WTC11 (cell line): ENCODE measurements at regions not wholly inside any gene's neighbourhood (a gene's known extent, or its start where the extent isn't known, plus 50 kb on each side); places are given as distances from the start of the nearest gene placed in this dataset.

Source experiments
- ATAC-seq: fragments of 200-7000 bp; cut with Tn5 transposase; 2 replicates; pipeline ENCODE4 v1.10.0; 2021; ENCODE audit warnings: mild to moderate bottlenecking, moderate library complexity
- CTCF ChIA-PET: fragments of 300-600 bp; sonication (Branson Sonifier 250); formaldehyde crosslinking; loops from one replicate; lab custom pipeline; 2021; ENCODE audit warnings: antibody characterized with exemption; lab: Charles Lee
- POLR2A ChIA-PET: fragments of 350-600 bp; sonication (Branson Sonifier 250); formaldehyde crosslinking; loops from one replicate; lab custom pipeline; 2021; ENCODE audit warnings: antibody characterized with exemption; lab: Charles Lee
- DNase-seq: peaks from one replicate; pipeline ENCODE4 v3.0.0; 2021; ENCODE audit warnings: low spot score
- H3K27ac Mint-ChIP-seq: 2 replicates; pipeline ENCODE4 v1.8.0; 2021; ENCODE audit warnings: mixed read lengths
- H3K27me3 Mint-ChIP-seq: 2 replicates; pipeline ENCODE4 v1.8.0; 2021; ENCODE audit warnings: low read depth, mild to moderate bottlenecking, moderate library complexity, mixed read lengths
- H3K36me3 Mint-ChIP-seq: 2 replicates; pipeline ENCODE4 v1.8.0; 2021; ENCODE audit warnings: mixed read lengths
- H3K4me1 Mint-ChIP-seq: 2 replicates; pipeline ENCODE4 v1.8.0; 2022; ENCODE audit warnings: mixed read lengths
- H3K4me3 Mint-ChIP-seq: 2 replicates; pipeline ENCODE4 v1.8.0; 2021; ENCODE audit warnings: mild to moderate bottlenecking, moderate library complexity, mixed read lengths
- H3K9me3 Mint-ChIP-seq: 2 replicates; pipeline ENCODE4 v1.8.0; 2021; ENCODE audit warnings: mixed read lengths
- AR ChIP-seq: fragments of 250-450 bp; sonication (Bioruptor Pico); IDR thresholded peaks from 2 replicates; pipeline ENCODE4 v1.9.0; 2021; ENCODE audit warnings: mild to moderate bottlenecking
- E2F1 ChIP-seq: sonication (generic); formaldehyde crosslinking; IDR thresholded peaks from 2 replicates; pipeline ENCODE4 v1.8.0; 2022; ENCODE audit warnings: mild to moderate bottlenecking, missing genetic modification reagents
- E2F4 ChIP-seq: sonication (generic); formaldehyde crosslinking; IDR thresholded peaks from 2 replicates; pipeline ENCODE4 v1.8.1; 2022; ENCODE audit warnings: low read depth, mild to moderate bottlenecking, moderate library complexity, missing genetic modification reagents, borderline replicate concordance
- EMX1 ChIP-seq: fragments of 250-450 bp; sonication (Bioruptor Pico); IDR thresholded peaks from 2 replicates; pipeline ENCODE4 v1.8.0; 2021; ENCODE audit warnings: mild to moderate bottlenecking
- ETV6 ChIP-seq: sonication (generic); formaldehyde crosslinking; IDR thresholded peaks from 2 replicates; pipeline ENCODE4 v1.8.1; 2022; ENCODE audit warnings: mild to moderate bottlenecking, missing genetic modification reagents
- GABPB1 ChIP-seq: sonication (generic); formaldehyde crosslinking; IDR thresholded peaks from 2 replicates; pipeline ENCODE4 v1.8.1; 2023; ENCODE audit warnings: mild to moderate bottlenecking, missing genetic modification reagents
- RELA ChIP-seq: sonication (generic); formaldehyde crosslinking; IDR thresholded peaks from 2 replicates; pipeline ENCODE4 v1.8.1; 2022; ENCODE audit warnings: missing genetic modification reagents, mild to moderate bottlenecking, borderline replicate concordance
- STAT6 ChIP-seq: sonication (generic); formaldehyde crosslinking; conservative IDR thresholded peaks from 2 replicates; pipeline ENCODE4 v1.8.1; 2023; ENCODE audit warnings: mild to moderate bottlenecking, low read depth, missing genetic modification reagents, moderate library complexity
- ZBTB21 ChIP-seq: sonication (generic); formaldehyde crosslinking; IDR thresholded peaks from 2 replicates; pipeline ENCODE4 v1.8.1; 2023; ENCODE audit warnings: mild to moderate bottlenecking, missing genetic modification reagents, borderline replicate concordance
- ZBTB43 ChIP-seq: sonication (generic); formaldehyde crosslinking; IDR thresholded peaks from 2 replicates; pipeline ENCODE4 v1.8.1; 2023; ENCODE audit warnings: mild to moderate bottlenecking, missing genetic modification reagents
- ZNF138 ChIP-seq: sonication (generic); formaldehyde crosslinking; conservative IDR thresholded peaks from 2 replicates; pipeline ENCODE4 v1.8.1; 2022; ENCODE audit warnings: mild to moderate bottlenecking, moderate library complexity, missing genetic modification reagents
- ZNF396 ChIP-seq: fragments of 250-450 bp; sonication (Bioruptor Pico); IDR thresholded peaks from 2 replicates; pipeline ENCODE4 v1.8.0; 2021; ENCODE audit warnings: mild to moderate bottlenecking, moderate library complexity, borderline replicate concordance

GRCh38 chr2:138132108-138132507 is 167.8 kb downstream of the HNMT start (continued):
- TF ChIP-seq ETV6 (CRISPR knock-in tag), result no peak

- no peaks in the 10 kb centered on the region for H3K27me3 Mint-ChIP-seq
- no peak for DNase-seq
- TF ChIP-seq GABPB1 (CRISPR knock-in tag) (peak; percentile 95), AR (CRISPR knock-in tag) (no peak)
- H3K4me1 Mint-ChIP-seq, result peaks cover 32% of the 10 kb centered on the region
- ChIA-PET POLR2A (no interaction called here), CTCF (no interaction called here)
- no peaks in the 10 kb centered on the region for H3K36me3 Mint-ChIP-seq
- ATAC-seq, result no peak
- no peak overlapping the region for H3K4me3 Mint-ChIP-seq
- peak overlapping the region; percentile 22; the same call in 1 of the 2 replicates for H3K27ac Mint-ChIP-seq
- H3K9me3 Mint-ChIP-seq, result no peaks in the 10 kb centered on the region
Observed at GRCh38 chr2:138137949-138138348, 173.7 kb downstream of the HNMT start.

- no peaks in the 10 kb centered on the region for H3K9me3 Mint-ChIP-seq
- no peaks in the 10 kb centered on the region for H3K27me3 Mint-ChIP-seq
- no peaks in the 10 kb centered on the region for H3K36me3 Mint-ChIP-seq
- ChIA-PET POLR2A (no interaction called here), CTCF (no interaction called here)
- no peak for ATAC-seq
- TF ChIP-seq ZBTB43 (no peak), ZNF396 (no peak)
- DNase-seq, result no peak
- H3K4me3 Mint-ChIP-seq, result no peak overlapping the region
- no peak overlapping the region for H3K27ac Mint-ChIP-seq
- H3K4me1 Mint-ChIP-seq, result no peaks in the 10 kb centered on the region
Observed at GRCh38 chr2:138147796-138148195, 183.5 kb downstream of the HNMT start.

GRCh38 chr2:138155304-138155703 is 191.0 kb downstream of the HNMT start:
- ChIA-PET POLR2A (no interaction called here), CTCF (no interaction called here)
- ATAC-seq, result no peak
- Mint-ChIP-seq H3K36me3 (no peaks in the 10 kb centered on the region), H3K4me1 (peaks cover 9% of the 10 kb centered on the region), H3K27ac (no peak overlapping the region), H3K27me3 (no peaks in the 10 kb centered on the region), H3K9me3 (no peaks in the 10 kb centered on the region), H3K4me3 (no peak overlapping the region)
- DNase-seq, result no peak
- TF ChIP-seq RELA (no peak), E2F1 (CRISPR knock-in tag) (no peak), STAT6 (CRISPR knock-in tag) (no peak), ZBTB21 (CRISPR knock-in tag) (no peak), EMX1 (no peak), E2F4 (CRISPR knock-in tag) (no peak), ZNF138 (CRISPR knock-in tag) (no peak)
